ENCODE measurements at regions not wholly inside any gene's neighbourhood (a gene's known extent, or its start where the extent isn't known, plus 50 kb on each side); places are given as distances from the start of the nearest gene placed in this dataset.

- TF ChIP-seq CTCF (IDR thresholded peaks at IDR 0.05; ENCODE audit: insufficient read depth, low read length) (no peak), POLR2AphosphoS5 (IDR thresholded peaks at IDR 0.05; ENCODE audit: low read depth) (no peak), GABPA (IDR thresholded peaks at IDR 0.05; ENCODE audit: low read depth) (no peak), REST (IDR thresholded peaks at IDR 0.05; ENCODE audit: insufficient replicate concordance, low read depth) (no peak), SPI1 (IDR thresholded peaks at IDR 0.05; ENCODE audit: borderline replicate concordance, low read depth) (no peak)
Observed at GRCh38 chr16:14362774-14363371, 267.2 kb downstream of the PARN start.
